ENCODE measurements at regions not wholly inside any gene's neighbourhood (a gene's known extent, or its start where the extent isn't known, plus 50 kb on each side); places are given as distances from the start of the nearest gene placed in this dataset.
A peak's percentile ranks its signal among the peaks of the same experiment; 100 is the strongest.

DNA sequence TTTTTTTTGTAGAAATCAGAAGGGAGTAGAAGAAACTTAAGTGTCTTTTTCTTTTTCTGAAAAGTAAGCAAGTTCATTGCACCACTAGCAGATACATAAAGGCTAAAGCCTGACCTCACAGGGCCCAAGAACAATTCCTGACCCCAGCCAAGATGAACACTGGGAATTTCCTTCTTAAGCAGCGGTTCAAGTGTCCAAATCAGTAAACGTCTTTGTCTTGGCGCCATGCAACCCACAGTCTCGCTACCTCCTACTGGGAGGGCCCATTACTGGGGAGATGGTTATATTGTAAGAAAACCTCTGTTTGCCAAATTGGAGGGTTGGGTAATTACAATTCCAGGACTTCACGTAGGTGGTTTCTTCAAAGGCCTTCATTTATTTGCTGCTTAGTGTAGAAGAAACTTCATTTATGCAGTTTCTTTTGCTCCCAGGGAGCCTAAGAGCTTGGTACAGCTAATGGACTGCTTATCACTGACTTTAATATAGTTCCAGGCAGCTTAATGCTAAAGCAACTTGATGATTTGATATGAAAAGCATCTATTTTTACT lies 58.3 kb upstream of the ADRB1 start:
- no peaks in the 10 kb centered on the region for H3K9me3 ChIP-seq (ENCODE audit: control insufficient read depth in 5 of 5, low read length in 5 of 5)
- no peak overlapping the region for H3K4me3 ChIP-seq (ENCODE audit: low read depth in 1 of 5, low read length in 5 of 5)
- H3K27ac ChIP-seq (ENCODE audit: low read depth, low read length): peak overlapping the region; percentile 63
- peaks cover 2 to 23% (median 19%) of the 10 kb centered on the region in 5 donors for H3K4me1 ChIP-seq (ENCODE audit: control insufficient read depth in 5 of 5, insufficient read depth in 5 of 5, low read length in 5 of 5)
- H3K9ac ChIP-seq (ENCODE audit: low read length in 5 of 5): no peak overlapping the region
- no peaks in the 10 kb centered on the region for H3K36me3 ChIP-seq (ENCODE audit: control insufficient read depth in 5 of 5, insufficient read depth in 5 of 5, low read length in 5 of 5)
- no peaks in the 10 kb centered on the region for H3K27me3 ChIP-seq (ENCODE audit: control insufficient read depth in 5 of 5, insufficient read depth in 4 of 5, low read length in 5 of 5)

DNA sequence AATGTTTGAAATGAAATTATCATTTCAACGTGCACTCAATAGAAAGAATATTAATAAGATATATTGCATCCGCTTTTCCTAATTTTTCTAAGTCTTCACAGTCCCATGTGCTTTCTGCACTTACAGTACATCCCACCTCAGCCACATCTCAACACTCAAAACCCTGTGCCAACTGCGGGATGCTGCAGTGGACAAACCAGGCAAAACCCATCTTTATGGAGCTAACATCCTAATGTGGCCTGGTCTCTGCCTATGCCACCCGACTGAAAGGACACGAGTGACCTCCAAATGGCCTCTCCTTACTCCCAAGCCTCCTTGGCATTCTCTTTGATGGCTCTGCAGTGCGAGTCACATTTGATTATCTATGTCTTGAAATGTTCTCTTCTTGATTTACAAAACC lies 57.4 kb upstream of the ADRB1 start:
- Histone ChIP-seq H3K36me3 (ENCODE audit: control insufficient read depth in 5 of 5, insufficient read depth in 5 of 5, low read length in 5 of 5) (no peaks in the 10 kb centered on the region), H3K9ac (ENCODE audit: low read length in 5 of 5) (no peak overlapping the region), H3K4me1 (ENCODE audit: control insufficient read depth in 5 of 5, insufficient read depth in 5 of 5, low read length in 5 of 5) (peaks cover 2 to 23% (median 19%) of the 10 kb centered on the region in 5 donors), H3K27ac (ENCODE audit: low read depth, low read length) (no peak overlapping the region), H3K4me3 (ENCODE audit: low read depth in 1 of 5, low read length in 5 of 5) (no peak overlapping the region), H3K9me3 (ENCODE audit: control insufficient read depth in 5 of 5, low read length in 5 of 5) (no peaks in the 10 kb centered on the region), H3K27me3 (ENCODE audit: control insufficient read depth in 5 of 5, insufficient read depth in 4 of 5, low read length in 5 of 5) (no peaks in the 10 kb centered on the region)

DNA sequence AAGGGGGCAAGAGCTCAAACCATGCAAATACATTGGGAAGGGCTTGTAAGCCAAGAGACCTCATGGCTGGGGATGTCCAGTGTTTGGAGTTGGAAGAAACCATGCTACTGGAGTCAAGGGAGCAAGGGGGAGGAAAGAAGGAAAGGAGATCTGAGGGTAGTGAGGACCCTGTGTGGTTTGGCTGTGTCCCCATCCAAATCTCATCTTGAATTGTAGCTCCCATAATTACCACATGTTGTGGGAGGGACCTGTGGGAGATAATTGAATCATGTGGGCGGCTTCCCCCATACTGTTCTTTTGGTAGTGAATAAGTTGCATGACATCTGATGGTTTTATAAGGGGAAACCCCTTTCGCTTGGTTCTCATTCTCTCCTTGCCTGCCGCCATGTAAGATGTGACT lies 56.5 kb upstream of the ADRB1 start:
- H3K36me3 ChIP-seq (ENCODE audit: control insufficient read depth in 5 of 5, insufficient read depth in 5 of 5, low read length in 5 of 5): no peaks in the 10 kb centered on the region
- no peaks in the 10 kb centered on the region for H3K9me3 ChIP-seq (ENCODE audit: control insufficient read depth in 5 of 5, low read length in 5 of 5)
- H3K9ac ChIP-seq (ENCODE audit: low read length in 5 of 5): no peak overlapping the region
- H3K27ac ChIP-seq (ENCODE audit: low read depth, low read length): no peak overlapping the region
- H3K4me1 ChIP-seq (ENCODE audit: control insufficient read depth in 5 of 5, insufficient read depth in 5 of 5, low read length in 5 of 5): peaks cover 2 to 28% (median 22%) of the 10 kb centered on the region in 5 donors
- no peaks in the 10 kb centered on the region for H3K27me3 ChIP-seq (ENCODE audit: control insufficient read depth in 5 of 5, insufficient read depth in 4 of 5, low read length in 5 of 5)
- H3K4me3 ChIP-seq (ENCODE audit: low read depth in 1 of 5, low read length in 5 of 5): no peak overlapping the region

DNA sequence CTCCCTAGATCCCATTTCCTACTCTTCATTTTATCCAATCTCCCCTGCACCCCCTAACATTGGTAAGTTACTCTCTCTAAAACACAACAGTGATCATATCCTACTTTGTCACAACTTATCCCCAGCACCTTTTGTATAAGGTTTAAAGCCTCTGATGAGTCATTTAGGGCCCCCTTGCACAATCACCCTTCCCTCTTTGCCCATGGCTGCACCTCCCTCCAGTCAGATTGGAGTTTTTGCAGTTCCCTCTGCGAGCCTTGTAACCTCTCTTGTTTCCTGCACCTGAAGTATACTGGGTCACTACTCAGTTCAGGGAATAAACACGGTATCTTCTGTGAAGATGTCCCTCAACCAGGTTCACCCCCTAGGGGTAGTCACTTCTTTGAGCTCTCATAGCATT lies 55.9 kb upstream of the ADRB1 start:
- Histone ChIP-seq H3K9ac (ENCODE audit: low read length in 5 of 5) (no peak overlapping the region), H3K4me1 (ENCODE audit: control insufficient read depth in 5 of 5, insufficient read depth in 5 of 5, low read length in 5 of 5) (peaks cover 5 to 30% (median 26%) of the 10 kb centered on the region in 5 donors), H3K4me3 (ENCODE audit: low read depth in 1 of 5, low read length in 5 of 5) (no peak overlapping the region), H3K36me3 (ENCODE audit: control insufficient read depth in 5 of 5, insufficient read depth in 5 of 5, low read length in 5 of 5) (no peaks in the 10 kb centered on the region), H3K27me3 (ENCODE audit: control insufficient read depth in 5 of 5, insufficient read depth in 4 of 5, low read length in 5 of 5) (no peaks in the 10 kb centered on the region), H3K9me3 (ENCODE audit: control insufficient read depth in 5 of 5, low read length in 5 of 5) (no peaks in the 10 kb centered on the region), H3K27ac (ENCODE audit: low read depth, low read length) (no peak overlapping the region)

DNA sequence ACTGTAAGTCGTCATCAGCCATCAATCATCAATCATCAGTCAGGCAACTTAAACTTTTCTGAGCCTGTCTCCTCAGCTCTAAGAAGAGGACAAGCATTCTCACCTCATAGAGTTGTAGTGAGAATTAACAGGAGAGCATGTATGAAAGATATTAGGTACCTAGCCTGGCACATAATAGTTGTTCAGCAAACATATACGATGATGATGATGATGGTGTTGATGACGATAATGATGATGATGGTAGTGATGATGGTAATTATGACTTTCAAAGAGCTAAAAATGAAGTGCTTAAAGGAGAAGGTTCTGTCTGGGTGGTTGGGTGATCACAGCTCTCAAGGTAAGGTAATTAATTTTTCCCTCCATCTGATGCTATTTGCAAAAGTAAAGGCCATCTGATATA lies 55.1 kb upstream of the ADRB1 start:
- no peaks in the 10 kb centered on the region for H3K36me3 ChIP-seq (ENCODE audit: control insufficient read depth in 5 of 5, insufficient read depth in 5 of 5, low read length in 5 of 5)
- no peaks in the 10 kb centered on the region for H3K27me3 ChIP-seq (ENCODE audit: control insufficient read depth in 5 of 5, insufficient read depth in 4 of 5, low read length in 5 of 5)
- H3K4me1 ChIP-seq (ENCODE audit: control insufficient read depth in 5 of 5, insufficient read depth in 5 of 5, low read length in 5 of 5): peaks cover 5 to 31% (median 26%) of the 10 kb centered on the region in 5 donors
- no peak overlapping the region for H3K9ac ChIP-seq (ENCODE audit: low read length in 5 of 5)
- no peak overlapping the region for H3K4me3 ChIP-seq (ENCODE audit: low read depth in 1 of 5, low read length in 5 of 5)
- H3K27ac ChIP-seq (ENCODE audit: low read depth, low read length): no peak overlapping the region
- H3K9me3 ChIP-seq (ENCODE audit: control insufficient read depth in 5 of 5, low read length in 5 of 5): no peaks in the 10 kb centered on the region

DNA sequence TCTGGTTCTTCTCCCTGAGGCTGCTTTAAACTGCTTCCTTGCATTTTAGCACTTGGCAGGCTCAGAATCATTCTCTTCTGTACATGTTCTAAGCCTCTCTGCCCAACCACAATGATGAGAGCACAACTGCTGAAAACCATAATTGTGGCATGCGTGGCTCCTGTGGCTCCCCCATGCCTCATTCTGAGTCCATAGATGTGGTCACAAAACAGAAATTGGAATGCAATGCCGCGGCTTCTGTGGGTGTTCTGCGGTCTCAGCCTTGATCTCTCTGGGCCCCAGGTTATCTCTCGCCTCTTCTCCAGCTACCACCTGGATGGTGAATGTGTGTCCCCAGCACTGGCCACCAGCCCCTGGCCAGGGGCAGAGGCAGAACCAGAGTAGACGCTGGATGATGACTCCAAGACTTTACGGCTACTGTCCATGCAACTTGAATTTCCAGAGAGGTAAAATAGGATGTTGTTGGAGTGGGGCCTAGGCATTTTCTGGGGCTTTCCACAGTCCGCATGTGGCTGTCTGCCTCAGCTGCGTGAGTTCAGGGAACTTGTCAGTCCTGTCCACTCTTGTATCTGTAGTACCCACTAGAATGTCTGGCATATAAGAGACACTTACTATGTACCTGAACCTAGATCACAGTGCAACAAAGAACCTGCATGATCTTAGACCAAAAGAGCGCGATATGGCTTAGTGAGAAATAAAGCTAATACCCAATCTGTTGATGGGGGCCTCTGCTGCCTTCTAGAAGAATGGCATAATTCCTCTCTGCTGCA lies 52.4 kb upstream of the ADRB1 start:
- Histone ChIP-seq H3K36me3 (ENCODE audit: control insufficient read depth in 5 of 5, insufficient read depth in 5 of 5, low read length in 5 of 5) (no peaks in the 10 kb centered on the region), H3K4me1 (ENCODE audit: control insufficient read depth in 5 of 5, insufficient read depth in 5 of 5, low read length in 5 of 5) (peaks cover 4 to 42% (median 41%) of the 10 kb centered on the region in 5 donors), H3K4me3 (ENCODE audit: low read depth in 1 of 5, low read length in 5 of 5) (no peak overlapping the region), H3K27ac (ENCODE audit: low read depth, low read length) (peak overlapping the region; percentile 94), H3K9me3 (ENCODE audit: control insufficient read depth in 5 of 5, low read length in 5 of 5) (no peaks in the 10 kb centered on the region), H3K9ac (ENCODE audit: low read length in 5 of 5) (no peak overlapping the region), H3K27me3 (ENCODE audit: control insufficient read depth in 5 of 5, insufficient read depth in 4 of 5, low read length in 5 of 5) (no peaks in the 10 kb centered on the region)

DNA sequence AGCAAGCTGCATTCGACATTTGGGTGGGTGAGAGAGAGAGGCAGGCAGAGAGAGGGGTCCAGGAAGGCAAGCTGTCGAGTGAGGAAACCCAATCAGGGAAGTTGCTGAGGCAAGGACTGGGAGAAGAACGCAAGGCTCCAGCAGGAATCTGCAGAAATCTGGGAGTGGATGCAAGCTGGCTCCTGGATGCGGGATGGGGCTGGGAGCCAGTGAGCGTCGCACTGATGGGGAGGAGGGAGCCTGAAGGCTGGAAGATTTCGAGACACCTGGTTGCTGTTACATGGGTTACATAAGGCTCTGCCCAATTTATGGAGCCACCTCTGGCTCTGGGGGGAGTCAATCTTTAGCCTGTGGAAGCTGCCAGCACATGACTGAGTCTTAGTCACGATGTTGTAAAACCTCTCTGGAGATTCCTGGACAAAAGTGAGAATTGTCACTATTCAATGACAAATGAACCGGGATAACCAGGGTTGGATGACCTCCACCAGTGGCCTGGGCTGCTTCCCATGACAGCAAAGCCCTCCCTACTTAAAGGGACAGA lies 51.1 kb upstream of the ADRB1 start:
- no peaks in the 10 kb centered on the region for H3K27me3 ChIP-seq (ENCODE audit: control insufficient read depth in 5 of 5, insufficient read depth in 4 of 5, low read length in 5 of 5)
- H3K4me3 ChIP-seq (ENCODE audit: low read depth in 1 of 5, low read length in 5 of 5): peak overlapping the region in 4 of 5 donors; percentile 12 to 33 (median 22)
- peak overlapping the region; percentile 94 for H3K27ac ChIP-seq (ENCODE audit: low read depth, low read length)
- H3K9ac ChIP-seq (ENCODE audit: low read length in 5 of 5): peak overlapping the region in 2 of 5 donors; percentile 49 to 56
- H3K4me1 ChIP-seq (ENCODE audit: control insufficient read depth in 5 of 5, insufficient read depth in 5 of 5, low read length in 5 of 5): peaks cover 6 to 48% (median 48%) of the 10 kb centered on the region in 5 donors
- H3K9me3 ChIP-seq (ENCODE audit: control insufficient read depth in 5 of 5, low read length in 5 of 5): no peaks in the 10 kb centered on the region
- no peaks in the 10 kb centered on the region for H3K36me3 ChIP-seq (ENCODE audit: control insufficient read depth in 5 of 5, insufficient read depth in 5 of 5, low read length in 5 of 5)

DNA sequence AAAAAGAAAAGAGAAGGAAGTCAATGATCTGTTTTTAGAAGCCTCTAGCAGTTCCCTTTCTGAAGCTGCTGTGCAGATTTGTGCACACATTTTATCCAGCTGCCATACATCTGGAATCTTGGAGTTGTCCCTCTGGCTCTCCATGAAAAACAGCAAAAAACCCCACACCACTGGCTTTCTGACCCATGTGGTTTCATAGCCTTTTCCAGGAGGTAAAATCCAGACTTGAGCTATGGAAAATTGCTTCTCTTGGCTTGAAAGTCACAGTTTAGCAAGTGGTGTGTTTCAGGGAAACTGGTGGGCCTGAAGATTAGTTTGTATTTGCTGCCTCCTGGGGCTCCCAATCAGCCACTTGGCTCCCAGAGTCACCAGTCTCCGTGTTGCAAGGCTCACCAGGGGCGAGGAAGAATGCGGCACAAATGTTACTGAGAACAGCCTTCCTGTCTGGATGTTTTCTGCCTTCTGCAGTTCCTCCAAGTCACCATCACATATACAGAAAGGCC lies 50.1 kb upstream of the ADRB1 start:
- no peaks in the 10 kb centered on the region for H3K36me3 ChIP-seq (ENCODE audit: control insufficient read depth in 5 of 5, insufficient read depth in 5 of 5, low read length in 5 of 5)
- no peaks in the 10 kb centered on the region for H3K27me3 ChIP-seq (ENCODE audit: control insufficient read depth in 5 of 5, insufficient read depth in 4 of 5, low read length in 5 of 5)
- H3K27ac ChIP-seq (ENCODE audit: low read depth, low read length): peak overlapping the region; percentile 94

More for the DNA sequence above, 50.1 kb upstream of the ADRB1 start:
- Histone ChIP-seq H3K9me3 (ENCODE audit: control insufficient read depth in 5 of 5, low read length in 5 of 5) (no peaks in the 10 kb centered on the region), H3K4me3 (ENCODE audit: low read depth in 1 of 5, low read length in 5 of 5) (peak overlapping the region in 1 of 5 donors; percentile 25), H3K9ac (ENCODE audit: low read length in 5 of 5) (peak overlapping the region in 2 of 5 donors; percentile 22 to 49), H3K4me1 (ENCODE audit: control insufficient read depth in 5 of 5, insufficient read depth in 5 of 5, low read length in 5 of 5) (peaks cover 6 to 49% (median 49%) of the 10 kb centered on the region in 5 donors)

Data from subcutaneous abdominal adipose tissue (tissue), 5 donors.